ENCODE measurements at regions not wholly inside any gene's neighbourhood (a gene's known extent, or its start where the extent isn't known, plus 50 kb on each side); places are given as distances from the start of the nearest gene placed in this dataset.

DNA sequence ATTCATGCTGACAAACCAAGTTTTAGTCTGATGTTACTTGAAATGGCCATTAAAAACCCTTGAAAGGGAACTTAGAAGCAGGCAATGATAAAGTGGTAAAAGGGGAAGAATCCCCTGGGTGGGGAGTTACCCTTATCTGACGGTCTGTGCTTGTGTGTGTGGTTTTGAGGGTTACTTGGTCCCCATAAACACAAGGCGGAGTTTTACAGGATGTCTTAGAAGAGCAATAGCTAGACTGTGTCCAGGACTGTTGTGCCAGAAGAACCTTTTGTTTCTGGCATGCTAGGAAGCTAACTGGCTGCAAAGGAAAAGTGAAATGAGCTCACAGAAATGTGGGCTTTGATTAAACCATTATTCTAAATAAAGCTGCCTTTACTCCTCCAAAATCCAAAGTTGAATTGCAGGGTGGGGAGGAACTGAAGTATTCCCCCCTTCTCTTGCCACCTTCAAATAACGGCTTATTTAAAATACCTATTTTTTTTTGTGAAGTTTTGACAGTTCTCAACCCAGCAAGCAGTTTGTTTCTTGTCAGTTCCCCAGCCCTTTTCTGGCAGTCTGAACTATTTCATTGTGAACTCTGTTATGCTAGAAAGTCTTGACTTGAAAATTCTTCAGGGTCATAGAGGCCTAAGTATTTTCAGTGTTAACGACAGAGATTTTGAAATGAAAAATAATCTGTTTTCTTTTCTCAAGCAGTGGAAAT is 443.5 kb downstream of the OTOL1 start:
- no peak overlapping the region for H3K9ac ChIP-seq (ENCODE audit: insufficient read depth, low read length, poor library complexity, severe bottlenecking)
- no peak for DNase-seq
- H4K20me1 ChIP-seq (ENCODE audit: insufficient read depth, low read length) = no peaks in the 10 kb centered on the region
- H3K4me3 ChIP-seq (replicated peaks in 1 of 3; ENCODE audit: low read depth in 2 of 3, low read length in 3 of 3) = no peak overlapping the region
- peaks cover 4 to 5% of the 10 kb centered on the region in 2 donors for H3K9me3 ChIP-seq (replicated peaks in 1 of 2; ENCODE audit: control insufficient read depth in 1 of 2, insufficient read depth in 1 of 2, low read length in 2 of 2)
- H3K27me3 Mint-ChIP-seq (ENCODE audit: low read depth in 3 of 3) = peaks cover 0 to 5% (median 0%) of the 10 kb centered on the region in 3 donors
- TF ChIP-seq, protein P1, sequence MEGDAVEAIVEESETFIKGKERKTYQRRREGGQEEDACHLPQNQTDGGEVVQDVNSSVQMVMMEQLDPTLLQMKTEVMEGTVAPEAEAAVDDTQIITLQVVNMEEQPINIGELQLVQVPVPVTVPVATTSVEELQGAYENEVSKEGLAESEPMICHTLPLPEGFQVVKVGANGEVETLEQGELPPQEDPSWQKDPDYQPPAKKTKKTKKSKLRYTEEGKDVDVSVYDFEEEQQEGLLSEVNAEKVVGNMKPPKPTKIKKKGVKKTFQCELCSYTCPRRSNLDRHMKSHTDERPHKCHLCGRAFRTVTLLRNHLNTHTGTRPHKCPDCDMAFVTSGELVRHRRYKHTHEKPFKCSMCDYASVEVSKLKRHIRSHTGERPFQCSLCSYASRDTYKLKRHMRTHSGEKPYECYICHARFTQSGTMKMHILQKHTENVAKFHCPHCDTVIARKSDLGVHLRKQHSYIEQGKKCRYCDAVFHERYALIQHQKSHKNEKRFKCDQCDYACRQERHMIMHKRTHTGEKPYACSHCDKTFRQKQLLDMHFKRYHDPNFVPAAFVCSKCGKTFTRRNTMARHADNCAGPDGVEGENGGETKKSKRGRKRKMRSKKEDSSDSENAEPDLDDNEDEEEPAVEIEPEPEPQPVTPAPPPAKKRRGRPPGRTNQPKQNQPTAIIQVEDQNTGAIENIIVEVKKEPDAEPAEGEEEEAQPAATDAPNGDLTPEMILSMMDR (IDR thresholded peaks at IDR 0.05) = no peak
- no peak overlapping the region for H3K4me2 ChIP-seq (replicated peaks; ENCODE audit: extremely low read depth, low read length, poor library complexity, severe bottlenecking)
- H3K4me3 Mint-ChIP-seq = no peak overlapping the region
- WGBS (ENCODE audit: insufficient coverage) = 50% methylated on average over 2 of the region's 4 CpGs
- H3K4me1 ChIP-seq (ENCODE audit: control insufficient read depth in 1 of 2, insufficient read depth in 2 of 2, low read length in 2 of 2) = no peaks in the 10 kb centered on the region
- no peak overlapping the region for H3K27ac ChIP-seq (ENCODE audit: low read depth in 1 of 2, low read length in 2 of 2)
- no peaks in the 10 kb centered on the region for H3K79me2 ChIP-seq (ENCODE audit: insufficient read depth, low read length)
- H3K36me3 ChIP-seq (replicated peaks in 1 of 2; ENCODE audit: control insufficient read depth in 1 of 2, insufficient read depth in 2 of 2, low read length in 2 of 2) = no peaks in the 10 kb centered on the region
- no peak overlapping the region for H3K27ac Mint-ChIP-seq
- H3K36me3 Mint-ChIP-seq = no peaks in the 10 kb centered on the region
- intact Hi-C loops (cut with micrococcal nuclease) = no loop called here
- H2AFZ ChIP-seq (ENCODE audit: insufficient read depth, low read depth, low read length, poor library complexity, severe bottlenecking) = no peak overlapping the region
- peaks cover 5 to 18% (median 13%) of the 10 kb centered on the region in 7 donors for H3K9me3 Mint-ChIP-seq
- H3K4me1 Mint-ChIP-seq = peaks cover 2% of the 10 kb centered on the region
- no peaks in the 10 kb centered on the region for H3K27me3 ChIP-seq (ENCODE audit: control insufficient read depth in 2 of 2, insufficient read depth in 2 of 2, low read length in 2 of 2)

DNA sequence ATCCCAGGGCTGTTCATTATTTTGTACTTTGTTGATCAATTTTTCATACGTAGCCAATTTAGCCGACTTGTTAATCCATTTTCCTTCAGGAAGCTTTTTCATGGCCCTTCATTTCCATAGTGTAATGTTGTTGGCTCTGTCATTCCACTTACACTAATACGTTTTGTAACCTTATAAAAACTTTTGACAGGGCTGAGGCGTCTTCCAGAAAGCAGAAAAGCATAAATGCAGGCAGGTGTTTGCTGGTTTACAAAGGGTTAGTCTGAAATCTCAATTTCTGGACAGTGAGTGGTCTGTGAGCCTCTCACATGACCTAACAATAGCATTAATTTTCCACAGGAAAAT is 444.0 kb downstream of the OTOL1 start:
- Histone ChIP-seq H3K27ac (ENCODE audit: low read depth in 1 of 2, low read length in 2 of 2) (no peak overlapping the region), H2AFZ (ENCODE audit: insufficient read depth, low read depth, low read length, poor library complexity, severe bottlenecking) (no peak overlapping the region), H3K4me3 (replicated peaks in 1 of 3; ENCODE audit: low read depth in 2 of 3, low read length in 3 of 3) (no peak overlapping the region), H3K4me1 (ENCODE audit: control insufficient read depth in 1 of 2, insufficient read depth in 2 of 2, low read length in 2 of 2) (no peaks in the 10 kb centered on the region), H3K79me2 (ENCODE audit: insufficient read depth, low read length) (no peaks in the 10 kb centered on the region), H3K9ac (ENCODE audit: insufficient read depth, low read length, poor library complexity, severe bottlenecking) (no peak overlapping the region), H3K36me3 (replicated peaks in 1 of 2; ENCODE audit: control insufficient read depth in 1 of 2, insufficient read depth in 2 of 2, low read length in 2 of 2) (no peaks in the 10 kb centered on the region), H4K20me1 (ENCODE audit: insufficient read depth, low read length) (no peaks in the 10 kb centered on the region), H3K27me3 (ENCODE audit: control insufficient read depth in 2 of 2, insufficient read depth in 2 of 2, low read length in 2 of 2) (no peaks in the 10 kb centered on the region), H3K9me3 (replicated peaks in 1 of 2; ENCODE audit: control insufficient read depth in 1 of 2, insufficient read depth in 1 of 2, low read length in 2 of 2) (peaks cover 4 to 5% of the 10 kb centered on the region in 2 donors), H3K4me2 (replicated peaks; ENCODE audit: extremely low read depth, low read length, poor library complexity, severe bottlenecking) (no peak overlapping the region)
- peaks cover 5 to 19% (median 9%) of the 10 kb centered on the region in 7 donors for H3K9me3 Mint-ChIP-seq
- intact Hi-C loops (cut with micrococcal nuclease) = no loop called here
- no peak for DNase-seq
- peaks cover 2% of the 10 kb centered on the region for H3K4me1 Mint-ChIP-seq
- TF ChIP-seq, protein P1 (IDR thresholded peaks at IDR 0.05) = no peak
- H3K27me3 Mint-ChIP-seq (ENCODE audit: low read depth in 3 of 3) = peaks cover 0 to 5% (median 0%) of the 10 kb centered on the region in 3 donors
- WGBS (ENCODE audit: insufficient coverage) = no CpG with 5 or more reads among the region's 4 CpGs
- no peak overlapping the region for H3K27ac Mint-ChIP-seq
- no peaks in the 10 kb centered on the region for H3K36me3 Mint-ChIP-seq
- H3K4me3 Mint-ChIP-seq = no peak overlapping the region

Measured in CD14-positive monocyte (primary cell).